Putamen (tissue), 1 donor: ENCODE measurements at regions not wholly inside any gene's neighbourhood (a gene's known extent, or its start where the extent isn't known, plus 50 kb on each side); places are given as distances from the start of the nearest gene placed in this dataset.

Experiments
- DNase-seq: peaks from one replicate; pipeline ENCODE4 v3.0.0-alpha.2; 2016; ENCODE audit warnings: low spot score

DNA sequence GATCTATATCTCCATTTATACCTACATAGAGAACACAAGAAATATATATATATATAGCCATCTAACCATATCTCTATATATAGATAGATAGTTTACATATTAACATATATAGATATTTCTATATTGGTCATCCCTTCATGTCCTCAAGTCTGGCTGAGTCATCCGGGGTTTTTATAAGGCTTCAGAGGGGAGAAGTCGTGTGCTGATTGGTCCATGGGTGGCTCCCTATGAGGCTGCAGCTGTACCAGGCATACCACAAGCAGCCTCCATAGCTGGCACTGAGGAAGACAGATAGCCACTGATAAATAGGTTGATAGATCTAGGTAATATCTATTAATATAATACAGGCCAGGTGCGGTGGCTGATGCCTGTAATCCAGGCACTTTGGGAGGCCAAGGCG, 618.3 kb upstream of the SETBP1 start:
- DNase-seq, result no peak

DNA sequence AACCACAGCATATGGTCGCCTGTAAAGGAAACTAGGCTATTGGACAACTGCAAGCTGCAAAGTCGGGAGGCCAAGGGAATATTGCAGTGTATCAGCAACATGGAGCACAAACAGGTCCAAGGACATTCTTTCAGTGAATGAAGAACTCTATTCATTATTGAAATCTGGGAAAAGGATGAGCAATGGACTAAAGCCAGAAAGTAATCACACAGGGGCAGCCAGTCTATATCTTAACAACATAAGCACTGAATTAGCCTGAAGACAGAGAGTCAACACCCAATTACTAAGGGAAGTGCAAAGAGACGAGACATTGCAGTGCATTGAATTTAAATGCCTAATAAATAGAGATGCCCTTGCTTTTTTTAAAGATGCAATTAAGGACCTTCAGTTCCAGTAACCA, 615.5 kb upstream of the SETBP1 start:
- DNase-seq, result no peak

GRCh38 chr18:44066541-44066940, 614.1 kb upstream of the SETBP1 start:
- DNase-seq, result no peak

DNA sequence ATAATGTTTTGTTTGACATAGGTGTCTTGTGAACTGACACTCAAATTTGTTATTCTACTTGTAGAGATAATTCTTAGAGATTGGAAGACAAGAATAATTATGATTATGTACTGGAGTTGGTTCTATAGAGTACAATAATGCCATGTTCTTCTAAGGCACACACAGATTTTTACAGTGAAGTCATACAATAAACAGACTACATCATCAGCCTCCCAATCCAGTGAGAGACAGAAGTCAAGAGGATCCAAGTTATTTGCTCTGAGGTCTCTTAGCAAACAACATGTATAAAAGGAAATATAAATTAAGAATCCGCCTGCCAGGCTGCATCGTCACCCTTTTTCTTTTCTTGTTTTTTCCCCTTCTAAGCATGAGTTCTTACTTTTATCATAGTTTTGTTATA, 613.5 kb upstream of the SETBP1 start:
- DNase-seq, result no peak

- no peak for DNase-seq
Measured at GRCh38 chr18:44075038-44075437, 605.6 kb upstream of the SETBP1 start.

DNA sequence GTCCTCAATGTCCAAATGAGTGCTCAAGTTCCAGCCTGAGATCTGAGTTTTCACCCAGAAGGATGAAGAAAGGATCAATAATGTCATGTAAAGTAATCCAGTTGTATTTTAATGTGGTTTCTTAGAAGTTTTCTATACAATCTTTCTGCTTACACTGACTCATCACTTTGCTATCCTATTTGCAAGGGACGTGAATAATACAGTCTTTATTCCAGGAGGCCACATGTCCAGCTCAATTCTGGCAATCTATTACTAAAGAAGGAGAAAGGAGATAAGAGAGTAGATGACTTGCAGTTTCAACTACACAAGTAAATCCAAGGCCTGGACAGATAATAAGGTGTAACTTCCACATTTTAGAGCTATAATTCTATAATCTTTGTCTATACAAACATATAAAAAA, 601.1 kb upstream of the SETBP1 start:
- DNase-seq, result no peak

DNA sequence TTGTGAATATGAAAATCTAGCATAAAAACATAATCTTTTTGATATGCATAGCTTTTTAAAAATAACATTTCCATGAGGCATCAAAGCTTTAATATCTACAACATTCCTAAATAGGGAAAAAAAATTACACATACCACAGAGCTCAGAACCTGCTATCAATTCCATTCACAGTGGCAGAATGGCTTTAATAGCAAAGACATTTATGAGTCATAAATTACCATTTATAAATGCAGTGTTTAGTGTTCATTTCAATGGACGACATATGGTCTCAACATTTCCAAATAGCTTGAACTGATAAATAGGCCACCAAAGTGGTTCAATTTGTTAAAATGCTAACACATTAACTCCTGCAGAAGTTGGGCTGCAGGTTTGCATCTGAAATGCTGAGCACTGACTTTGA, 600.6 kb upstream of the SETBP1 start:
- DNase-seq, result no peak

- DNase-seq, result no peak
Measured at GRCh38 chr18:44089732-44090131, 591.0 kb upstream of the SETBP1 start.

GRCh38 chr18:44090453-44090852, 590.2 kb upstream of the SETBP1 start:
- DNase-seq, result no peak

- DNase-seq, result no peak
Measured at GRCh38 chr18:44093253-44093652, 587.4 kb upstream of the SETBP1 start.

GRCh38 chr18:44096016-44096415, 584.7 kb upstream of the SETBP1 start:
- no peak for DNase-seq

- no peak for DNase-seq
Measured at GRCh38 chr18:44098551-44099098, 582.1 kb upstream of the SETBP1 start.

DNA sequence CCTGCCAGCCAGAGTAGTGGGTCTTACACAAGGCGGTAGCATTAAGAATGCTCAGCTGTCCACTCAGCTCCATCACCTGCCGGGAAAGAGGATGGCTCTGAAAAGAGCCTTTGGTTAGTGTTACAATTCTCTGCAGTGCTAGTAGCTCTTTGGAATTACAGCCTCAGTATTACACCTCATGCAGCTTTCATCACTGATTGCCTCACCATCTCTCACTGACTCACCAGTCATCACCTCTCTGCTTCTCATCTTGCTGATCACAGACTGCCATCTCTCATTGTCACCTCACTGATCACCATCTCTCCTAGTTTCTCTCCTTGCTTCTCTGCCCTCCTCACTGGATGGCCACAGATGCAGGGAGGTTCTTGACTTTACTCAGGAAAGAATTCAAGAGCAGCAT, 573.5 kb upstream of the SETBP1 start:
- no peak for DNase-seq

DNA sequence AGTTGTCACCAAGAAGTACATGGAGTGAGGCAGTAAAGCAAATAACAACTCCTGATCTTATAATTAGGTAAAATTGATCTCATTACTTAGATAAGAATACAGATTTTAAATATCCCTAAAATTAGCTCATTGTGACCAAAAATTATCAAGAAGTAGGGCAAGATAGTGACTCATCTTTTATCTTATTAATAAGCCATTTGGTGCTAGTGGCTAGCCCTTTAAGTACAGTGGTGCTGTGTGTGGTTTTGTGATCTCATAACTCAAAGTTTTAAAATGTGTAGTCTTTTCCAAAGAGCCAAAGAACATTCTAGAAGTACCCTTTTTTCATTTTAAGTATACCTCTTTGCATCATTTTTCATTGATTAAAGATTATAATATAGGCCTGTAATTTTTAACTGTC, 569.4 kb upstream of the SETBP1 start:
- DNase-seq, result no peak

- DNase-seq, result no peak
Measured at GRCh38 chr18:44117821-44118220, 562.9 kb upstream of the SETBP1 start.

GRCh38 chr18:44119607-44120006, 561.1 kb upstream of the SETBP1 start:
- no peak for DNase-seq

DNA sequence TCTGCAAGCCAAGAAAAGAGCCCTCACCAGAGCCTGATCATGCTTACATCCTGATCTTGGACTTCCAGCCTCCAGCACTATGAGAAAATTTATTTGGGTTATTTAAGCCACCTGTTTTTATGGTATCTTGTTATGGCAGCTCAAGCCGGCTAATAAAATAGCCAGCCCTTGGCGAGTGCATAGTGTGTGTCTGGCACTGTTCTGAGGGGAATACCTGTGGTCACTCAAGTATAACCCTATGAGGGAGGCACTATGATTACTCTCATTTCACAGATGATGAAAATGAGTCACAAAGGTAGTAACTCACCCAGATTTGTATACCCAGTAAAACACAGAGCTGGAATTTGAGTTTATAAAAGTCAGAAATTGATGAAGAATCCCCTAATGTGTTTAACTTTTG, 556.9 kb upstream of the SETBP1 start:
- no peak for DNase-seq

DNA sequence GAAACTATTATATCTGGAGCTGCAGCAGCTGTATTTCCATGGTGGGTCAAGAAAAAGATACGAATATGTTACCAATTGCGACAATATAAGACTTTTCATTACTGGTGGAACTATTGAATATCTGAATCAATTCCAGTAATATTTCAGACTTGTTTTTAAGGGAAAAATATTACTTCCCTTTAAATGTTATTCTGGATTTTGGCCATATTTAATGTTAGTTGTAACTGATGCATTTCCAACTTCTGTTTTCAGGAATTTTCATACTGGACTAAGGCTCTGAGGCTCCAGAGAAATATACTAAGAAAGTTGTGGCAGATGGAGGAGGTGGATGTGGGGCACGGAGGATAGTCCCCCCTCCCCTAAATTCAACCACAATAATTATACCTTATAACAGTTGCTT, 555.2 kb upstream of the SETBP1 start:
- no peak for DNase-seq

DNA sequence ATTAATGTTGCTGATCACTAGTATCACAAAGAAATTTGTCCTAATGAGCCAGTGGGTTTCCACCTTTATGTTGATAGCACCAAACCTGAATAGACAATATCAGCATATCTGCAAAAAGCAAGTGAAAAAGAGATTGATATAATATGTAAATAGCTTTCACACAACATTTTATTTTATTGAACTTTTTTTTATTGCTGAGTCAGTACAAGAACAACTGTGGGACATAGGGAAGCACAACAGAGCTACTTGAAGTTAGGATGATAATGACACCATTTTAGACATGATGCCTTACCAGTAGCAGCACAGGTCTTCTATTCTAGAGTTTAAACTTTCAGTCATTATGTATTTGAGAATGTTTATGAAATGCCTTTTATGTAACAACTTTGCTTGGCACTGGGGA, 554.1 kb upstream of the SETBP1 start:
- no peak for DNase-seq

- no peak for DNase-seq
Measured at GRCh38 chr18:44128365-44128764, 552.3 kb upstream of the SETBP1 start.

GRCh38 chr18:44130376-44130942, 550.2 kb upstream of the SETBP1 start:
- peak; percentile 4 for DNase-seq

- DNase-seq, result no peak
Measured at GRCh38 chr18:44133483-44133882, 547.2 kb upstream of the SETBP1 start.

- no peak for DNase-seq
Measured at GRCh38 chr18:44134447-44134846, 546.2 kb upstream of the SETBP1 start.

DNA sequence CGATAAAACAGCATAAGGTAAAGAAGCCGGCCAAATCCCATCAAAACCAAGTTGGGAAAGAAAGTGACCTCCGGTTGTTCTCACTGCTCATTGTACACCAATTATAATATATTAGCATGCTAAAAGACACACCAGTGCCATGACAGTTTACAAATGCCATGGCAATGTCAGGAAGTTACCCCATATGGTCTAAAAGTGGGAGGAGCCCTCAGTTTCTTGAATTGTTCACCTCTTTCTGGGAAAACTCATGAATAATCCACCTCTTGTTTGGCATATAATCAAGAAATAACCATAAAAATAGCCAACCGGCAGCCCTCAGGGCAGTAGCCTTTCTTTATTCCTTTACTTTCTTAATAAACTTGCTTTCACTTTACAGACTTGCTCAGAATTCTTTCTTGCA, 544.9 kb upstream of the SETBP1 start:
- DNase-seq, result no peak

- DNase-seq, result no peak
Measured at GRCh38 chr18:44136326-44136725, 544.4 kb upstream of the SETBP1 start.
